ENCODE measurements at regions not wholly inside any gene's neighbourhood (a gene's known extent, or its start where the extent isn't known, plus 50 kb on each side); places are given as distances from the start of the nearest gene placed in this dataset.

- TF ChIP-seq EZH2 (IDR thresholded peaks at IDR 0.05; ENCODE audit: borderline replicate concordance, low read depth, low read length, severe bottlenecking) (no peak), CTCF (IDR thresholded peaks at IDR 0.05; ENCODE audit: borderline replicate concordance, extremely low read depth, low read length, poor library complexity, severe bottlenecking) (no peak)
Measured at GRCh38 chr3:64353226-64353625, 128.0 kb upstream of the PRICKLE2 start.
